GM12878 (cell line): ENCODE measurements at regions not wholly inside any gene's neighbourhood (a gene's known extent, or its start where the extent isn't known, plus 50 kb on each side); places are given as distances from the start of the nearest gene placed in this dataset.

ENCODE experiments used
- ATAC-seq: fragments of 200-7000 bp; cut with Tn5 transposase; 3 replicates; pipeline ENCODE4 v1.9.1; 2020; ENCODE audit warnings: mild to moderate bottlenecking, moderate library complexity
- BruUV-seq: library from RNA; stranded (reverse); fragments of 400-500 nt; replicated peaks from 2 replicates; lab custom pipeline; 2021; lab: Mats Ljungman, UMichigan
- CTCF ChIA-PET: fragments of 300-600 bp; sonication (Branson Sonifier 250); formaldehyde crosslinking; extraction: SDS; loops from one replicate; lab custom pipeline; 2021; ENCODE audit warnings: inconsistent platforms; lab: Yijun Ruan, JAX
- POLR2A ChIA-PET: fragments of 350-600 bp; formaldehyde crosslinking; extraction: SDS; loops from one replicate; lab custom pipeline; 2021; ENCODE audit warnings: inconsistent platforms; lab: Charles Lee
- RAD21 ChIA-PET: fragments of 300-600 bp; sonication (Branson Sonifier 250); formaldehyde crosslinking; loops from one replicate; lab custom pipeline; 2023; ENCODE audit warnings: antibody characterized with exemption; ENCODE audit not compliant: unreplicated experiment; lab: Charles Lee
- SMC1A ChIA-PET: fragments of 300-600 bp; sonication (Branson Sonifier 250); formaldehyde crosslinking; loops from one replicate; lab custom pipeline; 2023; ENCODE audit not compliant: unreplicated experiment, uncharacterized antibody; lab: Charles Lee
- DNase-seq: peaks from one replicate; pipeline ENCODE4 v3.0.0-alpha.2; 2011; ENCODE audit warnings: low read depth, low spot score
- FAIRE-seq: peaks from 3 replicates; lab custom pipeline; 2011; peaks lifted over from hg19 to GRCh38; lab: Jason Lieb, UNC
- H2AFZ ChIP-seq: 2 replicates; pipeline ENCODE4 v1.6.0; 2011; ENCODE audit warnings: low read depth, low read length, control low read depth; ENCODE audit not compliant: control insufficient read depth
- H3K27ac ChIP-seq: 2 replicates; pipeline ENCODE4 v1.5.1; 2011; ENCODE audit warnings: control low read depth; ENCODE audit not compliant: control insufficient read depth, insufficient read depth
- H3K27me3 ChIP-seq, 2 experiments: replicated peaks in 1 of 2; 2 replicates each; pipeline versions ENCODE4 v1.6.0 to v1.6.1; 2011; ENCODE audit warnings: low read length in 1 of 2; ENCODE audit not compliant: control insufficient read depth in 2 of 2, insufficient read depth in 2 of 2
- H3K36me3 ChIP-seq, 2 experiments: 2 replicates each; pipeline ENCODE4 v1.5.1; 2011; ENCODE audit warnings: low read length in 1 of 2; ENCODE audit not compliant: control insufficient read depth in 2 of 2, insufficient read depth in 2 of 2
- H3K4me1 ChIP-seq: 2 replicates; pipeline ENCODE4 v1.6.1; 2011; ENCODE audit warnings: mild to moderate bottlenecking, low read length, moderate library complexity, mixed read lengths; ENCODE audit not compliant: control insufficient read depth, insufficient read depth
- H3K4me2 ChIP-seq: 2 replicates; pipeline ENCODE4 v1.6.0; 2011; ENCODE audit warnings: control low read depth; ENCODE audit not compliant: control insufficient read depth, insufficient read depth
- H3K4me3 ChIP-seq: fragments of 200-600 bp; sonication (generic); 2 replicates; pipeline ENCODE4 v1.5.1; 2016
- H3K79me2 ChIP-seq: 2 replicates; pipeline ENCODE4 v1.6.0; 2011; ENCODE audit warnings: low read length; ENCODE audit not compliant: control insufficient read depth, insufficient read depth
- H3K9ac ChIP-seq: 2 replicates; pipeline ENCODE4 v1.8.0; 2011; ENCODE audit warnings: low read length, control low read depth, mixed read lengths; ENCODE audit not compliant: control insufficient read depth, insufficient read depth
- H3K9me3 ChIP-seq: replicated peaks from 3 replicates; pipeline ENCODE4 v1.5.1; 2011; ENCODE audit warnings: mild to moderate bottlenecking, low read length; ENCODE audit not compliant: control insufficient read depth, insufficient read depth
- H4K20me1 ChIP-seq: 2 replicates; pipeline ENCODE4 v1.6.0; 2011; ENCODE audit not compliant: control insufficient read depth, insufficient read depth
- CTCF ChIP-seq, 3 experiments: IDR thresholded peaks in 2 of 3; conservative IDR thresholded peaks in 1 of 3; 2 replicates each; pipeline ENCODE4 v1.5.1; 2011; ENCODE audit warnings: low read depth in 3 of 3, low read length in 3 of 3, mild to moderate bottlenecking in 3 of 3, control low read depth in 2 of 3, moderate library complexity in 2 of 3, inconsistent platforms in 1 of 3, mixed read lengths in 1 of 3; ENCODE audit not compliant: control insufficient read depth in 2 of 3, insufficient read depth in 1 of 3; ENCODE audit errors: extremely low read depth in 1 of 3
- IKZF2 ChIP-seq, 2 experiments: fragments of 450-650 bp; IDR thresholded peaks; 2 replicates each; pipeline ENCODE4 v1.6.1; 2017; ENCODE audit warnings: mild to moderate bottlenecking in 2 of 2, moderate library complexity in 2 of 2
- PAX5 ChIP-seq: IDR thresholded peaks from 2 replicates; pipeline ENCODE4 v1.6.1; 2011; ENCODE audit warnings: low read depth, low read length, borderline replicate concordance
- PBX3 ChIP-seq: IDR thresholded peaks from 2 replicates; pipeline ENCODE4 v1.6.1; 2011; ENCODE audit warnings: mild to moderate bottlenecking, low read depth, low read length, moderate library complexity; ENCODE audit not compliant: insufficient replicate concordance
- TAF1 ChIP-seq: IDR thresholded peaks from 2 replicates; pipeline ENCODE4 v1.6.1; 2011; ENCODE audit warnings: mild to moderate bottlenecking, low read depth, low read length, borderline replicate concordance
- ZNF217 ChIP-seq: fragments of 450-650 bp; IDR thresholded peaks from 2 replicates; pipeline ENCODE4 v1.6.1; 2017; ENCODE audit warnings: antibody characterized with exemption, mild to moderate bottlenecking
- ZNF592 ChIP-seq: fragments of 450-650 bp; IDR thresholded peaks from 2 replicates; pipeline ENCODE4 v1.6.1; 2017; ENCODE audit warnings: mild to moderate bottlenecking, moderate library complexity
- WGBS: methylation state at CpG from one replicate; pipeline ENCODE4 v1.1.6; 2016; ENCODE audit warnings: low lambda C conversion rate; ENCODE audit not compliant: insufficient replicate concordance, insufficient coverage; ENCODE audit errors: missing lambda C conversion rate; 5-methylcytosine and 5-hydroxymethylcytosine counted together
- in situ Hi-C: fragments of 300-500 bp; cut with MboI; formaldehyde crosslinking; loops from 9 replicates; pipeline ENCODE4 v1.14.3; 2018; ENCODE audit warnings: mixed read lengths
- intact Hi-C: fragments of 100-400 bp; cut with micrococcal nuclease; formaldehyde crosslinking; loops from one replicate; pipeline ENCODE4 v1.14.2; 2022; ENCODE audit not compliant: unreplicated experiment

- H3K9me3 ChIP-seq = no peaks in the 10 kb centered on the region
- no peaks in the 10 kb centered on the region for H3K4me1 ChIP-seq
- H3K79me2 ChIP-seq = no peaks in the 10 kb centered on the region
- FAIRE-seq = no peak
- H3K27me3 ChIP-seq = no peaks in the 10 kb centered on the region
- WGBS = 8% methylated on average over 2 of the region's 2 CpGs
- no peak for ATAC-seq
- no peak for DNase-seq
- RAD21 ChIA-PET = no interaction called here
- no peak overlapping the region for H3K27ac ChIP-seq
- no peak overlapping the region for H3K4me2 ChIP-seq
- TF ChIP-seq ZNF217 (no peak), TAF1 (no peak), PBX3 (no peak), IKZF2 (IDR thresholded peaks at IDR 0.05) (no peak), CTCF (IDR thresholded peaks at IDR 0.05 in 2 of 3, conservative IDR thresholded peaks at IDR 0.05 in 1 of 3; ENCODE audit: control insufficient read depth in 2 of 3, extremely low read depth in 1 of 3, insufficient read depth in 1 of 3, low read depth in 3 of 3, low read length in 3 of 3) (no peak), ZNF592 (no peak), PAX5 (no peak)
- TF ChIP-seq, all 136 proteins: peak for 0
- in situ Hi-C loops (no loop called here), intact Hi-C loops (no loop called here)
- CTCF ChIA-PET = interaction anchor here (0.9 kb wide), 1 partner anchor 9 kb away, joined by 3 read pairs; no protein-coding TSS in a partner anchor
- no peaks in the 10 kb centered on the region for H4K20me1 ChIP-seq
- H3K36me3 ChIP-seq = no peaks in the 10 kb centered on the region
- no peak overlapping the region for H3K4me3 ChIP-seq
- SMC1A ChIA-PET = interaction anchor here (0.8 kb wide), 1 partner anchor 24 kb away, joined by 3 read pairs; no protein-coding TSS in a partner anchor
- no peak overlapping the region for H3K9ac ChIP-seq
- H2AFZ ChIP-seq = no peak overlapping the region
- POLR2A ChIA-PET = no interaction called here
- no TSS peak for BruUV-seq
These were observed 1735.1 kb downstream of the PCDH7 start for GRCh38 chr4:32455231-32455630.
